KMS-11 (cell line): ENCODE measurements at regions not wholly inside any gene's neighbourhood (a gene's known extent, or its start where the extent isn't known, plus 50 kb on each side); places are given as distances from the start of the nearest gene placed in this dataset.
"Not testable (repeated sequence)": the region's sequence is repeated elsewhere in the genome, so short reads cannot be mapped to it uniquely, and the experiment has no call there.

ENCODE experiments used
- H2AFZ ChIP-seq: fragments of 200-600 bp; sonication (generic); 2 replicates; pipeline ENCODE4 v1.6.1; 2016; ENCODE audit warnings: antibody characterized with exemption, mixed run types, low read depth
- H3K27ac ChIP-seq: fragments of 200-600 bp; sonication (generic); 2 replicates; pipeline ENCODE4 v1.6.1; 2016; ENCODE audit warnings: mild to moderate bottlenecking, mixed run types
- H3K27me3 ChIP-seq: fragments of 200-600 bp; sonication (generic); 2 replicates; pipeline ENCODE4 v1.6.1; 2017; ENCODE audit warnings: mild to moderate bottlenecking, low read depth, mixed run types, moderate library complexity; ENCODE audit not compliant: insufficient read depth
- H3K36me3 ChIP-seq: fragments of 200-600 bp; sonication (generic); 2 replicates; pipeline ENCODE4 v1.6.1; 2017; ENCODE audit warnings: mild to moderate bottlenecking, mixed run types; ENCODE audit not compliant: insufficient read depth
- H3K4me1 ChIP-seq: fragments of 200-600 bp; sonication (generic); 2 replicates; pipeline ENCODE4 v1.6.1; 2016; ENCODE audit warnings: mild to moderate bottlenecking, low read depth, mixed run types; ENCODE audit not compliant: poor library complexity, severe bottlenecking
- H3K4me2 ChIP-seq: fragments of 200-600 bp; sonication (generic); 2 replicates; pipeline ENCODE4 v1.7.0; 2016; ENCODE audit warnings: mild to moderate bottlenecking, mixed run types
- H3K4me3 ChIP-seq: fragments of 200-600 bp; sonication (generic); IDR thresholded peaks from 2 replicates; pipeline ENCODE4 v1.6.1; 2017; ENCODE audit warnings: low read depth, low read length, mixed read lengths; ENCODE audit not compliant: insufficient read depth
- H3K79me2 ChIP-seq: fragments of 200-600 bp; sonication (generic); 2 replicates; pipeline ENCODE4 v1.6.1; 2016; ENCODE audit warnings: low read depth, mixed run types; ENCODE audit not compliant: insufficient read depth
- H3K9ac ChIP-seq: fragments of 200-600 bp; sonication (generic); 2 replicates; pipeline ENCODE4 v1.6.1; 2016; ENCODE audit warnings: mild to moderate bottlenecking, mixed run types
- H4K20me1 ChIP-seq: fragments of 200-600 bp; sonication (generic); 2 replicates; pipeline ENCODE4 v1.6.1; 2016; ENCODE audit warnings: mild to moderate bottlenecking, mixed run types; ENCODE audit not compliant: insufficient read depth
- TF ChIP-seq, protein P1 (sequence below): fragments of 200-600 bp; sonication (generic); conservative IDR thresholded peaks from 2 replicates; pipeline ENCODE4 v1.6.1; 2017; ENCODE audit warnings: low read depth, mild to moderate bottlenecking, antibody characterized with exemption, low read length, moderate library complexity, mixed read lengths

DNA sequence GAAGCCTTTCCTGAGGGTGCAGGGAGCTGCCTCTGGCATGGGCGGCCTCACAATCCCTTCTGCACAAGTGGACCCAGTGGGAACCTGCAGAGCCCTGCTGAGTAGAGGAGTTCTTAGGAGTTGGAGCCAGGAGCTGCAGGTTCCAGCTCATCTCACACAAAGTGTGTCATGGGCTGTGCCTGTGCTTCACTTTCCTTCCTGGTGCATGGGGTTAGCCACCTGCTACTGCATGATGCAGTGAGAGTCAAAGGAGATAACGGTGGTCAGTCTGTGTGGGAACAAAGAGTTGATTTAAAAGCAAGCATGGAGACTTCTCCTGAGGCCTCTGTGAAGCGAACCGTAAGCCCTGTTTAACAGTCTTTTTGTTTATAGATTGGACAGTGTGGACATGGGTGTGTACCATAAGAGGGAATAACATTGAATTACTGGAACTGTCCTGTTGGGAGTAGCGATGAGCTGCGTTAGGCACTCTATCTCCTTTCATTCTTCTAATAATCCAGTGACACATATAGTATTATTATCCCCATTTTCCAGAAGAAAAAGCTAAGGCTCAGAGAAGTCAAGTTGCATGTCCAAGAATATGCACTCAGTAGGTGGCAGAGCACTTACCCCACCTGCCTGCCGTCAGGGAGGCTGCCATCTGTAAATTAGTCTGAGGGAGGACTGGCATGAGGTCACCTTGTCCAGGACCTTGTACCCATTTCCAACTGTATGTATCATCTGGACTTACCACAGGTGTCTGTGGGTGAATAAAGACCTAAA lies 68.7 kb upstream of the PRR23C start:
- H3K9ac ChIP-seq: no peak overlapping the region
- no peak overlapping the region for H3K4me2 ChIP-seq
- no peaks in the 10 kb centered on the region for H3K36me3 ChIP-seq
- no peak overlapping the region for H3K27ac ChIP-seq
- peaks cover 36% of the 10 kb centered on the region for H3K4me1 ChIP-seq
- H2AFZ ChIP-seq: no peak overlapping the region
- no peak overlapping the region for H3K4me3 ChIP-seq
- H3K27me3 ChIP-seq: no peaks in the 10 kb centered on the region
- H4K20me1 ChIP-seq: no peaks in the 10 kb centered on the region
- H3K79me2 ChIP-seq: no peaks in the 10 kb centered on the region
- TF ChIP-seq, protein P1, sequence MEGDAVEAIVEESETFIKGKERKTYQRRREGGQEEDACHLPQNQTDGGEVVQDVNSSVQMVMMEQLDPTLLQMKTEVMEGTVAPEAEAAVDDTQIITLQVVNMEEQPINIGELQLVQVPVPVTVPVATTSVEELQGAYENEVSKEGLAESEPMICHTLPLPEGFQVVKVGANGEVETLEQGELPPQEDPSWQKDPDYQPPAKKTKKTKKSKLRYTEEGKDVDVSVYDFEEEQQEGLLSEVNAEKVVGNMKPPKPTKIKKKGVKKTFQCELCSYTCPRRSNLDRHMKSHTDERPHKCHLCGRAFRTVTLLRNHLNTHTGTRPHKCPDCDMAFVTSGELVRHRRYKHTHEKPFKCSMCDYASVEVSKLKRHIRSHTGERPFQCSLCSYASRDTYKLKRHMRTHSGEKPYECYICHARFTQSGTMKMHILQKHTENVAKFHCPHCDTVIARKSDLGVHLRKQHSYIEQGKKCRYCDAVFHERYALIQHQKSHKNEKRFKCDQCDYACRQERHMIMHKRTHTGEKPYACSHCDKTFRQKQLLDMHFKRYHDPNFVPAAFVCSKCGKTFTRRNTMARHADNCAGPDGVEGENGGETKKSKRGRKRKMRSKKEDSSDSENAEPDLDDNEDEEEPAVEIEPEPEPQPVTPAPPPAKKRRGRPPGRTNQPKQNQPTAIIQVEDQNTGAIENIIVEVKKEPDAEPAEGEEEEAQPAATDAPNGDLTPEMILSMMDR: no peak

DNA sequence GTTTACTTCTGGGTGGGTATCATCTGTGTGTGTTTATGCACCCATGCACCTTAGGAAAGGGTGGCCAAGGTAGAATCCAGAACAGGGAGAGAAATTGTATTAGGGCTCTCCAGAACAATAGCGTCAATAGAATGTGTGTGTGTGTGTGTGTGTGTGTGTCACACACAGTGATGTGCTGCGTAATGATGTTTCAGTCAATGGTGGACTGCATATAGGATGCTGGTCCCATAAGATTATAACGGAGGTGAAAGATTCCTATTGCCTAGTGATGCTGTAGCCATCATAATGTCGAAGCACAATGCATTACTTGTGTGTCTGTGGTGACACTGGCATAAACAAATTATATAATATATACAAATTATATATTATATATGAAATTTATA lies 69.3 kb upstream of the PRR23C start:
- no peak overlapping the region for H3K27ac ChIP-seq

DNA sequence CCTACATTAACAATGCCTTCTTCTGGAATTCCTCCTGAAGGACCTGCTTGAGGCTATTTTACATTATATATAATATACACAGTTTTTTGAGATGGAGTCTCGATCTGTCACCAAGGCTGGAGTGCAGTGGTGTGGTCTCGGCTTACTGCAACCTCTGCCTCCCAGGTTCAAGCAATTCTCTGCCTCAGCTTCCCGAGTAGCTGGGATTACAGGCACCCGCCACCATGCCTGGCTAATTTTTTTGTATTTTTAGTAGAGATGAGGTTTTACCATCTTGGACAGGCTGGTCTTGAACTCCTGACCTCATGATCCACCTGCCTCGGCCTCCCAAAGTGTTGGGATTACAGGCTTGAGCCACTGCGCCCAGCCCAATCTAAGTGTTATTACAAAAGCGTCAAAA lies 71.9 kb upstream of the PRR23C start:
- not testable (repeated sequence) for H4K20me1 ChIP-seq, H3K27ac ChIP-seq, H3K9ac ChIP-seq, H3K4me2 ChIP-seq, H3K36me3 ChIP-seq, H2AFZ ChIP-seq, H3K27me3 ChIP-seq, H3K4me3 ChIP-seq, H3K79me2 ChIP-seq
- peaks cover 18% of the 10 kb centered on the region for H3K4me1 ChIP-seq

More for the DNA sequence above, 69.3 kb upstream of the PRR23C start:
- TF ChIP-seq, protein P1: no peak
- H3K27me3 ChIP-seq: no peaks in the 10 kb centered on the region
- no peak overlapping the region for H2AFZ ChIP-seq
- H4K20me1 ChIP-seq: no peaks in the 10 kb centered on the region
- H3K4me1 ChIP-seq: peaks cover 33% of the 10 kb centered on the region
- H3K36me3 ChIP-seq: no peaks in the 10 kb centered on the region
- H3K79me2 ChIP-seq: no peaks in the 10 kb centered on the region
- no peak overlapping the region for H3K4me2 ChIP-seq
- no peak overlapping the region for H3K9ac ChIP-seq
- no peak overlapping the region for H3K4me3 ChIP-seq

DNA sequence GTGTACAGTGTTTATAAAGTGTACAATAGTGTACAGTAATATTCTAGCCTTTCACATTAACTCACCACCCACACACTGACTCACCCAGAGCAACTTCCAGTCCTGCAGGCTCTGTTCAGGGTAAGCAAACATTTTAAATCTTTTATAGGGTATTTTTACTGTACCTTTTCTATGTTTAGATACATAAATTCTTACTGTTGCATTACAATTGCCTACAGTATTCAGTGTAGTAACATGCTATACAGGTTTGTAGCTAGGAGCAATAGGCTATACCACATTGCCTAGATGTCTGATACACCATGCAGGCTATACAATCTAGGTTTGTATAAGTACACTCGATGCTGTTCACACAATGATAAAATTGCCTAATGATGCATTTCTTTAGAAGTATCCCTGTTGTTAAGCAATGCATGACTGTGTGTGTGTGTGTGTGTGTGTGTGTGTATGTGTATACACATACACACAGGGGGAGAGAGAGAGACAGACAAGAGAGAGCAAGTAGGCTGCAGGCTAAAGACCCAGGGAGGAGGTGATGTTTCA lies 72.5 kb upstream of the PRR23C start:
- Histone ChIP-seq H2AFZ (no peak overlapping the region), H3K27ac (no peak overlapping the region), H3K4me2 (no peak overlapping the region), H3K79me2 (no peaks in the 10 kb centered on the region), H4K20me1 (no peaks in the 10 kb centered on the region), H3K9ac (no peak overlapping the region), H3K36me3 (no peaks in the 10 kb centered on the region), H3K4me1 (peaks cover 13% of the 10 kb centered on the region), H3K4me3 (no peak overlapping the region), H3K27me3 (no peaks in the 10 kb centered on the region)
- TF ChIP-seq, protein P1: no peak
